K562 (cell line): ENCODE measurements at regions not wholly inside any gene's neighbourhood (a gene's known extent, or its start where the extent isn't known, plus 50 kb on each side); places are given as distances from the start of the nearest gene placed in this dataset.

ENCODE experiments used
- BHLHE40 ChIP-seq: IDR thresholded peaks from 2 replicates; pipeline ENCODE4 v1.6.1; 2011; ENCODE audit warnings: low read length, improper control_type of control experiment
- CSDE1 ChIP-seq, 2 experiments: fragments of 450-650 bp; IDR thresholded peaks; 2 replicates each; pipeline ENCODE4 v1.6.1; 2016; ENCODE audit warnings: mild to moderate bottlenecking in 1 of 2
- MBD2 ChIP-seq: sonication (generic); IDR thresholded peaks from 2 replicates; pipeline ENCODE4 v1.6.1; 2016; ENCODE audit warnings: low read depth, borderline replicate concordance
- SIX5 ChIP-seq, 2 experiments: IDR thresholded peaks; 2 replicates each; pipeline ENCODE4 v1.6.1; 2011; ENCODE audit warnings: low read length in 2 of 2, borderline replicate concordance in 1 of 2, low read depth in 1 of 2, mild to moderate bottlenecking in 1 of 2, moderate library complexity in 1 of 2; ENCODE audit not compliant: insufficient read depth in 1 of 2
- TAL1 ChIP-seq: fragments of 450-650 bp; IDR thresholded peaks from 2 replicates; pipeline ENCODE4 v1.6.1; 2016; ENCODE audit warnings: mild to moderate bottlenecking
- TF ChIP-seq, protein P1 (sequence below): fragments of 250-450 bp; sonication (Bioruptor Pico); IDR thresholded peaks from 2 replicates; pipeline ENCODE4 v1.4.0; 2020; ENCODE audit warnings: mild to moderate bottlenecking, moderate library complexity
- TF ChIP-seq, protein P2 (sequence below): fragments of 150-350 bp; conservative IDR thresholded peaks from 2 replicates; pipeline ENCODE4 v1.6.1; 2014; ENCODE audit warnings: low read length

DNA sequence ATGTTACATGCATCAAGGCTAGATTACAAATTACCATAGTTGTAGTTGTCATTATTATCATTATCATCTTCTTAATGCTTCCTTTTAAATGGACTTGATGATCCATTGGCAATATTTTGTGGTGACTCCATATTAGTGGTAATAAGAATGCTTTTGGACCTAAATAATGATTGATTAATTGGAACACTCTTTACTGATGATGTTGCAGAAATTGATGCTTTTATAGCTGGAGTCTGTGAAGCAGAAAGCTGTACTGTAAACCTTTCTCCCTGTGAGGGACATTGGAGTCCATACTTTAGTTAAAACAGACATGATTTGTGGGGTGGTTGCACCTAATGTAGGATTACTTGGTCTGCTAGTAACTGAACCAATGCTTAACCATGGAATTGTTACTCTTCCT is 190.4 kb downstream of the ATXN7L3B start (continued):
- TF ChIP-seq, protein P1, sequence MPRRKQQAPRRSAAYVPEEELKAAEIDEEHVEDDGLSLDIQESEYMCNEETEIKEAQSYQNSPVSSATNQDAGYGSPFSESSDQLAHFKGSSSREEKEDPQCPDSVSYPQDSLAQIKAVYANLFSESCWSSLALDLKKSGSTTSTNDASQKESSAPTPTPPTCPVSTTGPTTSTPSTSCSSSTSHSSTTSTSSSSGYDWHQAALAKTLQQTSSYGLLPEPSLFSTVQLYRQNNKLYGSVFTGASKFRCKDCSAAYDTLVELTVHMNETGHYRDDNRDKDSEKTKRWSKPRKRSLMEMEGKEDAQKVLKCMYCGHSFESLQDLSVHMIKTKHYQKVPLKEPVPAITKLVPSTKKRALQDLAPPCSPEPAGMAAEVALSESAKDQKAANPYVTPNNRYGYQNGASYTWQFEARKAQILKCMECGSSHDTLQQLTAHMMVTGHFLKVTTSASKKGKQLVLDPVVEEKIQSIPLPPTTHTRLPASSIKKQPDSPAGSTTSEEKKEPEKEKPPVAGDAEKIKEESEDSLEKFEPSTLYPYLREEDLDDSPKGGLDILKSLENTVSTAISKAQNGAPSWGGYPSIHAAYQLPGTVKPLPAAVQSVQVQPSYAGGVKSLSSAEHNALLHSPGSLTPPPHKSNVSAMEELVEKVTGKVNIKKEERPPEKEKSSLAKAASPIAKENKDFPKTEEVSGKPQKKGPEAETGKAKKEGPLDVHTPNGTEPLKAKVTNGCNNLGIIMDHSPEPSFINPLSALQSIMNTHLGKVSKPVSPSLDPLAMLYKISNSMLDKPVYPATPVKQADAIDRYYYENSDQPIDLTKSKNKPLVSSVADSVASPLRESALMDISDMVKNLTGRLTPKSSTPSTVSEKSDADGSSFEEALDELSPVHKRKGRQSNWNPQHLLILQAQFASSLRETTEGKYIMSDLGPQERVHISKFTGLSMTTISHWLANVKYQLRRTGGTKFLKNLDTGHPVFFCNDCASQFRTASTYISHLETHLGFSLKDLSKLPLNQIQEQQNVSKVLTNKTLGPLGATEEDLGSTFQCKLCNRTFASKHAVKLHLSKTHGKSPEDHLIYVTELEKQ (CRISPR knock-in tag), result no peak
- TF ChIP-seq MBD2 (no peak), CSDE1 (IDR thresholded peaks at IDR 0.05) (no peak), BHLHE40 (no peak), SIX5 (IDR thresholded peaks at IDR 0.05; ENCODE audit: borderline replicate concordance in 1 of 2, insufficient read depth in 1 of 2, low read depth in 1 of 2, low read length in 2 of 2) (no peak), TAL1 (no peak)
- TF ChIP-seq, protein P2, sequence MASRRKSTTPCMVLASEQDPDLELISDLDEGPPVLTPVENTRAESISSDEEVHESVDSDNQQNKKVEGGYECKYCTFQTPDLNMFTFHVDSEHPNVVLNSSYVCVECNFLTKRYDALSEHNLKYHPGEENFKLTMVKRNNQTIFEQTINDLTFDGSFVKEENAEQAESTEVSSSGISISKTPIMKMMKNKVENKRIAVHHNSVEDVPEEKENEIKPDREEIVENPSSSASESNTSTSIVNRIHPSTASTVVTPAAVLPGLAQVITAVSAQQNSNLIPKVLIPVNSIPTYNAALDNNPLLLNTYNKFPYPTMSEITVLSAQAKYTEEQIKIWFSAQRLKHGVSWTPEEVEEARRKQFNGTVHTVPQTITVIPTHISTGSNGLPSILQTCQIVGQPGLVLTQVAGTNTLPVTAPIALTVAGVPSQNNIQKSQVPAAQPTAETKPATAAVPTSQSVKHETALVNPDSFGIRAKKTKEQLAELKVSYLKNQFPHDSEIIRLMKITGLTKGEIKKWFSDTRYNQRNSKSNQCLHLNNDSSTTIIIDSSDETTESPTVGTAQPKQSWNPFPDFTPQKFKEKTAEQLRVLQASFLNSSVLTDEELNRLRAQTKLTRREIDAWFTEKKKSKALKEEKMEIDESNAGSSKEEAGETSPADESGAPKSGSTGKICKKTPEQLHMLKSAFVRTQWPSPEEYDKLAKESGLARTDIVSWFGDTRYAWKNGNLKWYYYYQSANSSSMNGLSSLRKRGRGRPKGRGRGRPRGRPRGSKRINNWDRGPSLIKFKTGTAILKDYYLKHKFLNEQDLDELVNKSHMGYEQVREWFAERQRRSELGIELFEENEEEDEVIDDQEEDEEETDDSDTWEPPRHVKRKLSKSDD, result no peak
